Endothelial cell of umbilical vein (primary cell): ENCODE measurements at regions not wholly inside any gene's neighbourhood (a gene's known extent, or its start where the extent isn't known, plus 50 kb on each side); places are given as distances from the start of the nearest gene placed in this dataset.

Experiments
- BruUV-seq: library from RNA; stranded (reverse); fragments of 400-500 nt; replicated peaks from 2 replicates; lab custom pipeline; 2021; lab: Mats Ljungman, UMichigan
- CTCF ChIA-PET: fragments of 300-600, 350-600 bp; sonication (Branson Sonifier 250); formaldehyde crosslinking; loops from one replicate; lab custom pipeline; 2021; ENCODE audit warnings: antibody characterized with exemption, inconsistent platforms; lab: Charles Lee
- POLR2A ChIA-PET: fragments of 300-600, 350-600 bp; sonication (Branson Sonifier 250); formaldehyde crosslinking; loops from one replicate; lab custom pipeline; 2021; ENCODE audit warnings: antibody characterized with exemption, inconsistent platforms; lab: Charles Lee
- DNase-seq: peaks from one replicate; pipeline ENCODE4 v3.0.0-alpha.2; 2011; ENCODE audit warnings: low read depth, low spot score
- FAIRE-seq: peaks from 2 replicates; lab custom pipeline; 2011; peaks lifted over from hg19 to GRCh38; lab: Jason Lieb, UNC
- H2AFZ ChIP-seq: 2 replicates; pipeline ENCODE4 v1.6.0; 2012; ENCODE audit warnings: low read depth, low read length, control low read depth, inconsistent platforms
- H3K27ac ChIP-seq: 2 replicates; pipeline ENCODE4 v1.5.1; 2011; ENCODE audit warnings: low read depth, mild to moderate bottlenecking, control low read depth, low read length, moderate library complexity; ENCODE audit not compliant: insufficient read depth
- H3K27me3 ChIP-seq, 2 experiments: 2 replicates each; pipeline versions ENCODE4 v1.6.0 to v1.6.1; 2011; ENCODE audit warnings: low read length in 2 of 2, mixed read lengths in 1 of 2; ENCODE audit not compliant: control insufficient read depth in 2 of 2, insufficient read depth in 2 of 2
- H3K36me3 ChIP-seq, 2 experiments: 2 replicates in 1 of 2; 3 replicates in 1 of 2; pipeline ENCODE4 v1.5.1; 2011; ENCODE audit warnings: low read length in 2 of 2, mild to moderate bottlenecking in 1 of 2, moderate library complexity in 1 of 2; ENCODE audit not compliant: control insufficient read depth in 2 of 2, insufficient read depth in 2 of 2; ENCODE audit errors: extremely low read depth in 1 of 2
- H3K4me1 ChIP-seq: 3 replicates; pipeline ENCODE4 v1.5.1; 2011; ENCODE audit warnings: mild to moderate bottlenecking, low read length; ENCODE audit not compliant: control insufficient read depth, insufficient read depth; ENCODE audit errors: extremely low read depth
- H3K4me2 ChIP-seq: 2 replicates; pipeline ENCODE4 v1.6.1; 2011; ENCODE audit warnings: low read length, control low read depth, mixed read lengths; ENCODE audit not compliant: insufficient read depth
- H3K4me3 ChIP-seq, 3 experiments: fragments of 200-600 bp in 1 of 3; sonication (generic), shearing (Covaris generic) in 1 of 3; replicated peaks in 1 of 3; 2 replicates each; pipeline ENCODE4 v1.5.1; 2011 to 2016; ENCODE audit warnings: control low read depth in 3 of 3, low read length in 3 of 3, mild to moderate bottlenecking in 2 of 3, inconsistent platforms in 1 of 3, low read depth in 1 of 3, moderate library complexity in 1 of 3; ENCODE audit not compliant: insufficient read depth in 1 of 3
- H3K79me2 ChIP-seq: 2 replicates; pipeline ENCODE4 v1.6.0; 2012; ENCODE audit warnings: low read length, inconsistent platforms; ENCODE audit not compliant: control insufficient read depth, insufficient read depth
- H3K9ac ChIP-seq: replicated peaks from 2 replicates; pipeline ENCODE3; 2011; ENCODE audit warnings: low read length, control low read depth; ENCODE audit not compliant: insufficient read depth; ENCODE audit errors: extremely low read depth
- H3K9me1 ChIP-seq: replicated peaks from 3 replicates; pipeline ENCODE4 v1.6.0; 2011; ENCODE audit warnings: mild to moderate bottlenecking, low read length; ENCODE audit not compliant: control insufficient read depth, insufficient read depth; ENCODE audit errors: extremely low read depth
- H3K9me3 ChIP-seq: replicated peaks from 2 replicates; pipeline ENCODE4 v1.5.1; 2012; ENCODE audit warnings: low read length, inconsistent platforms; ENCODE audit not compliant: control insufficient read depth, insufficient read depth
- H4K20me1 ChIP-seq: replicated peaks from 2 replicates; pipeline ENCODE3; 2011; ENCODE audit warnings: mild to moderate bottlenecking, low read length; ENCODE audit not compliant: control insufficient read depth, insufficient read depth; ENCODE audit errors: extremely low read depth
- EZH2 ChIP-seq: IDR thresholded peaks from 2 replicates; pipeline ENCODE4 v1.6.1; 2012; ENCODE audit warnings: borderline replicate concordance, low read depth, mild to moderate bottlenecking, moderate library complexity, low read length, inconsistent platforms; ENCODE audit not compliant: severe bottlenecking
- FOS ChIP-seq: IDR thresholded peaks from 2 replicates; pipeline ENCODE4 v1.6.1; 2011; ENCODE audit warnings: mild to moderate bottlenecking, low read length, moderate library complexity, borderline replicate concordance; ENCODE audit not compliant: insufficient read depth
- GATA2 ChIP-seq: IDR thresholded peaks from 2 replicates; pipeline ENCODE4 v1.7.0; 2011; ENCODE audit warnings: low read depth, mild to moderate bottlenecking, moderate library complexity, mixed read lengths, low read length; ENCODE audit not compliant: insufficient read length, insufficient read depth
- JUN ChIP-seq: IDR thresholded peaks from 2 replicates; pipeline ENCODE4 v1.6.1; 2011; ENCODE audit warnings: borderline replicate concordance, low read depth; ENCODE audit not compliant: insufficient read length, insufficient read depth
- MYC ChIP-seq: IDR thresholded peaks from one replicate; pipeline ENCODE4 v1.6.1; 2011; ENCODE audit warnings: mild to moderate bottlenecking, low read depth, low read length
- POLR2A ChIP-seq: IDR thresholded peaks from 2 replicates; pipeline ENCODE4 v1.6.1; 2012; ENCODE audit warnings: low read depth, mild to moderate bottlenecking, control low read depth, low read length
- dilution Hi-C: fragments of 300-500 bp; cut with MboI; formaldehyde crosslinking; loops from one replicate; pipeline ENCODE4 v1.15.0; 2019; ENCODE audit warnings: low sequenced_read_pairs; ENCODE audit not compliant: extremely low pct_ligation_motif_present
- intact Hi-C: fragments of 100-400 bp; cut with micrococcal nuclease; formaldehyde crosslinking; loops from one replicate; pipeline ENCODE4 v1.10.0; 2022
- TF ChIP-seq, protein P1 (sequence below), 2 donors: IDR thresholded peaks; 1 replicate in 1 of 2; 2 replicates in 1 of 2; pipeline ENCODE4 v1.5.1; 2011; ENCODE audit warnings: low read length in 2 of 2, mild to moderate bottlenecking in 2 of 2, moderate library complexity in 2 of 2, control low read depth in 1 of 2, inconsistent platforms in 1 of 2, low read depth in 1 of 2; ENCODE audit not compliant: insufficient read depth in 1 of 2; ENCODE audit errors: extremely low read depth in 1 of 2
- TF ChIP-seq, protein P2 (sequence below): IDR thresholded peaks from 2 replicates; pipeline ENCODE4 v1.6.1; 2011; ENCODE audit not compliant: insufficient read depth, insufficient read length

DNA sequence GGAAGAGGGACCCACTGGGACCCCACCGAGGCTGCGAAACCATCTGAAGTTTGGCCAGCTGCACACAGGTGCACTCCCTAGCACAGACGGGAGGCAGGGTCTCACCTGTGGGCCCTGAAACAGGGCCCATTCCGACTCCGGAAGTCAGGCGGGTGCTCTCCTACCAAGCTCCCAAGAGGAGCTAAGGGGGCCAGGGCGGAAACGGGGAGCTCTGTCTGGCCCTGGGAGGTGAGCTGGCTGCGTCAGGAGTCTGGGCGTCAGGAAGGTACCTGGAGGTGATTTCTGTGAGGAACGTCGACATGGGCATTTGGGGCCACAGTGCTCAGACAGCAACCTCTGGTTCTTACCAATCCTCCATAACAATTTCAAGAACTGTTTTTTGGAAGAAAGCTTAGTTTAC is 411.7 kb downstream of the TCERG1L start:
- DNase-seq (no peak), FAIRE-seq (no peak)
- Histone ChIP-seq H3K79me2 (no peaks in the 10 kb centered on the region), H3K27me3 (no peaks in the 10 kb centered on the region), H3K9me3 (peaks cover 5% of the 10 kb centered on the region), H4K20me1 (no peaks in the 10 kb centered on the region), H3K27ac (no peak overlapping the region), H3K4me1 (no peaks in the 10 kb centered on the region), H3K36me3 (no peaks in the 10 kb centered on the region), H3K9ac (no peak overlapping the region), H3K4me2 (no peak overlapping the region), H3K9me1 (no peaks in the 10 kb centered on the region), H2AFZ (no peak overlapping the region), H3K4me3 (no peak overlapping the region)
- ChIA-PET POLR2A (no interaction called here), CTCF (no interaction called here)
- intact Hi-C loops (no loop called here), dilution Hi-C loops (no loop called here)
- TF ChIP-seq GATA2 (no peak), FOS (no peak), MYC (no peak), POLR2A (no peak), JUN (no peak), EZH2 (no peak)
- TF ChIP-seq, protein P1, sequence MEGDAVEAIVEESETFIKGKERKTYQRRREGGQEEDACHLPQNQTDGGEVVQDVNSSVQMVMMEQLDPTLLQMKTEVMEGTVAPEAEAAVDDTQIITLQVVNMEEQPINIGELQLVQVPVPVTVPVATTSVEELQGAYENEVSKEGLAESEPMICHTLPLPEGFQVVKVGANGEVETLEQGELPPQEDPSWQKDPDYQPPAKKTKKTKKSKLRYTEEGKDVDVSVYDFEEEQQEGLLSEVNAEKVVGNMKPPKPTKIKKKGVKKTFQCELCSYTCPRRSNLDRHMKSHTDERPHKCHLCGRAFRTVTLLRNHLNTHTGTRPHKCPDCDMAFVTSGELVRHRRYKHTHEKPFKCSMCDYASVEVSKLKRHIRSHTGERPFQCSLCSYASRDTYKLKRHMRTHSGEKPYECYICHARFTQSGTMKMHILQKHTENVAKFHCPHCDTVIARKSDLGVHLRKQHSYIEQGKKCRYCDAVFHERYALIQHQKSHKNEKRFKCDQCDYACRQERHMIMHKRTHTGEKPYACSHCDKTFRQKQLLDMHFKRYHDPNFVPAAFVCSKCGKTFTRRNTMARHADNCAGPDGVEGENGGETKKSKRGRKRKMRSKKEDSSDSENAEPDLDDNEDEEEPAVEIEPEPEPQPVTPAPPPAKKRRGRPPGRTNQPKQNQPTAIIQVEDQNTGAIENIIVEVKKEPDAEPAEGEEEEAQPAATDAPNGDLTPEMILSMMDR (IDR thresholded peaks at IDR 0.05; ENCODE audit: extremely low read depth in 1 of 2, insufficient read depth in 1 of 2, low read depth in 1 of 2, low read length in 2 of 2): no peak
- TF ChIP-seq, protein P2, sequence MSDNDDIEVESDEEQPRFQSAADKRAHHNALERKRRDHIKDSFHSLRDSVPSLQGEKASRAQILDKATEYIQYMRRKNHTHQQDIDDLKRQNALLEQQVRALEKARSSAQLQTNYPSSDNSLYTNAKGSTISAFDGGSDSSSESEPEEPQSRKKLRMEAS: no peak
- BruUV-seq: no TSS peak
